IMR-90 (cell line): ENCODE measurements at regions not wholly inside any gene's neighbourhood (a gene's known extent, or its start where the extent isn't known, plus 50 kb on each side); places are given as distances from the start of the nearest gene placed in this dataset.

Experiments
- ATAC-seq: fragments of 200-7000 bp; cut with Tn5 transposase; 2 replicates; pipeline ENCODE4 v1.9.1; 2020; ENCODE audit warnings: low read depth, mild to moderate bottlenecking, moderate library complexity
- BruUV-seq: library from RNA; stranded (reverse); fragments of 400-500 nt; replicated peaks from 2 replicates; lab custom pipeline; 2021; lab: Mats Ljungman, UMichigan
- CTCF ChIA-PET: fragments of 300-600 bp; formaldehyde crosslinking; extraction: SDS; loops from one replicate; lab custom pipeline; 2021; ENCODE audit warnings: antibody characterized with exemption; lab: Yijun Ruan, JAX
- POLR2A ChIA-PET: fragments of 300-600 bp; sonication (Branson Sonifier 250); formaldehyde crosslinking; loops from one replicate; lab custom pipeline; 2022; ENCODE audit warnings: antibody characterized with exemption; ENCODE audit not compliant: unreplicated experiment; lab: Charles Lee
- DNase-seq: peaks from one replicate; pipeline ENCODE4 v3.0.0; 2013
- H2AFZ ChIP-seq: replicated peaks from 2 replicates; pipeline ENCODE3; 2013; ENCODE audit warnings: low read length, mild to moderate bottlenecking; ENCODE audit not compliant: poor library complexity
- H2AK5ac ChIP-seq: 2 replicates; pipeline ENCODE4 v1.6.1; 2013; ENCODE audit warnings: low read depth, low read length, inconsistent platforms
- H2AK9ac ChIP-seq: replicated peaks from 2 replicates; pipeline ENCODE3; 2013; ENCODE audit warnings: mild to moderate bottlenecking, low read depth, low read length, moderate library complexity; ENCODE audit not compliant: poor library complexity
- H2BK120ac ChIP-seq: 2 replicates; pipeline ENCODE4 v1.6.1; 2013; ENCODE audit warnings: low read depth, low read length, inconsistent platforms
- H2BK15ac ChIP-seq: 3 replicates; pipeline ENCODE4 v1.6.1; 2013; ENCODE audit warnings: low read depth, low read length, inconsistent platforms
- H2BK20ac ChIP-seq: 2 replicates; pipeline ENCODE4 v1.6.1; 2013; ENCODE audit warnings: low read depth, mild to moderate bottlenecking, inconsistent platforms, low read length, moderate library complexity
- H2BK5ac ChIP-seq: 2 replicates; pipeline ENCODE4 v1.6.1; 2013; ENCODE audit warnings: mild to moderate bottlenecking, low read depth, low read length, inconsistent platforms; ENCODE audit not compliant: poor library complexity, severe bottlenecking
- H3K14ac ChIP-seq: replicated peaks from 2 replicates; pipeline ENCODE4 v1.6.1; 2013; ENCODE audit warnings: low read depth, low read length, inconsistent platforms
- H3K18ac ChIP-seq: 2 replicates; pipeline ENCODE4 v1.6.1; 2013; ENCODE audit warnings: low read depth, low read length, control low read depth
- H3K23ac ChIP-seq: 2 replicates; pipeline ENCODE4 v1.6.1; 2013; ENCODE audit warnings: low read depth, low read length, inconsistent platforms
- H3K27ac ChIP-seq: 2 replicates; pipeline ENCODE4 v1.5.1; 2013; ENCODE audit warnings: mild to moderate bottlenecking, control low read depth, low read length; ENCODE audit not compliant: insufficient read depth
- H3K27me3 ChIP-seq: 2 replicates; pipeline ENCODE4 v1.6.1; 2013; ENCODE audit warnings: low read length; ENCODE audit not compliant: control insufficient read depth, insufficient read depth
- H3K36me3 ChIP-seq: 2 replicates; pipeline ENCODE4 v1.6.1; 2013; ENCODE audit warnings: low read length, mixed read lengths; ENCODE audit not compliant: control insufficient read depth, insufficient read depth
- H3K4ac ChIP-seq: 2 replicates; pipeline ENCODE4 v1.6.1; 2013; ENCODE audit warnings: low read depth, low read length, inconsistent platforms
- H3K4me1 ChIP-seq: 2 replicates; pipeline ENCODE4 v1.6.1; 2013; ENCODE audit warnings: low read length, mixed read lengths; ENCODE audit not compliant: control insufficient read depth, insufficient read depth
- H3K4me2 ChIP-seq: 2 replicates; pipeline ENCODE4 v1.6.1; 2013; ENCODE audit warnings: low read depth, mild to moderate bottlenecking, control low read depth, low read length, moderate library complexity
- H3K4me3 ChIP-seq: 2 replicates; pipeline ENCODE4 v1.5.1; 2013; ENCODE audit warnings: low read depth, mild to moderate bottlenecking, control low read depth, low read length, moderate library complexity; ENCODE audit not compliant: insufficient read depth
- H3K56ac ChIP-seq: 2 replicates; pipeline ENCODE4 v1.6.1; 2013; ENCODE audit warnings: low read length, inconsistent platforms; ENCODE audit not compliant: insufficient read depth; ENCODE audit errors: extremely low read depth
- H3K79me1 ChIP-seq, 2 experiments: 2 replicates each; pipeline ENCODE4 v1.6.1; 2013; ENCODE audit warnings: low read length in 2 of 2, inconsistent platforms in 1 of 2, low read depth in 1 of 2
- H3K9ac ChIP-seq: 2 replicates; pipeline ENCODE4 v1.6.1; 2013; ENCODE audit warnings: low read depth, low read length, control low read depth
- H3K9me1 ChIP-seq: 2 replicates; pipeline ENCODE4 v1.6.1; 2013; ENCODE audit warnings: low read length, inconsistent platforms; ENCODE audit not compliant: insufficient read depth
- H3K9me3 ChIP-seq: 2 replicates; pipeline ENCODE4 v1.6.1; 2013; ENCODE audit warnings: low read length; ENCODE audit not compliant: control insufficient read depth, insufficient read depth
- H4K20me1 ChIP-seq: 2 replicates; pipeline ENCODE4 v1.6.1; 2013; ENCODE audit warnings: low read length, inconsistent platforms; ENCODE audit not compliant: insufficient read depth
- H4K5ac ChIP-seq: 2 replicates; pipeline ENCODE4 v1.6.1; 2013; ENCODE audit warnings: mild to moderate bottlenecking, low read depth, low read length, control low read depth
- H4K8ac ChIP-seq, 2 experiments: 2 replicates each; pipeline ENCODE4 v1.6.1; 2013; ENCODE audit warnings: low read depth in 2 of 2, low read length in 2 of 2, control low read depth in 1 of 2, inconsistent platforms in 1 of 2
- H4K91ac ChIP-seq: 2 replicates; pipeline ENCODE4 v1.6.1; 2013; ENCODE audit warnings: low read depth, low read length, inconsistent platforms; ENCODE audit not compliant: insufficient read depth
- CEBPB ChIP-seq: IDR thresholded peaks from 2 replicates; pipeline ENCODE4 v1.6.1; 2012; ENCODE audit warnings: low read depth, low read length, improper control_type of control experiment
- CHD1 ChIP-seq: IDR thresholded peaks from 2 replicates; pipeline ENCODE4 v1.6.1; 2012; ENCODE audit warnings: low read depth, low read length, improper control_type of control experiment
- MAFK ChIP-seq: IDR thresholded peaks from 2 replicates; pipeline ENCODE4 v1.6.1; 2012; ENCODE audit warnings: low read depth, low read length, improper control_type of control experiment
- MAZ ChIP-seq: IDR thresholded peaks from 2 replicates; pipeline ENCODE4 v1.6.1; 2012; ENCODE audit warnings: low read depth, mild to moderate bottlenecking, low read length, improper control_type of control experiment, moderate library complexity, borderline replicate concordance
- MXI1 ChIP-seq: IDR thresholded peaks from 2 replicates; pipeline ENCODE4 v1.6.1; 2012; ENCODE audit warnings: low read depth, mild to moderate bottlenecking, low read length, moderate library complexity, borderline replicate concordance
- NFE2L2 ChIP-seq: fragments of 150-350 bp; IDR thresholded peaks from 2 replicates; pipeline ENCODE4 v1.6.1; 2016; ENCODE audit warnings: low read depth, mild to moderate bottlenecking, low read length
- POLR2A ChIP-seq: IDR thresholded peaks from 2 replicates; pipeline ENCODE4 v1.6.1; 2012; ENCODE audit warnings: mild to moderate bottlenecking, low read depth, low read length
- RAD21 ChIP-seq: IDR thresholded peaks from 2 replicates; pipeline ENCODE4 v1.6.1; 2012; ENCODE audit warnings: low read length, improper control_type of control experiment
- RCOR1 ChIP-seq: IDR thresholded peaks from 2 replicates; pipeline ENCODE4 v1.6.1; 2012; ENCODE audit warnings: mild to moderate bottlenecking, low read length, improper control_type of control experiment; ENCODE audit not compliant: insufficient replicate concordance
- SMC3 ChIP-seq: fragments of 150-350 bp; IDR thresholded peaks from 2 replicates; pipeline ENCODE4 v1.6.1; 2016; ENCODE audit warnings: low read depth, mild to moderate bottlenecking, antibody characterized with exemption, low read length, moderate library complexity
- WGBS, 2 experiments: methylation state at CpG; one replicate each; pipeline versions ENCODE4 v1.1.5 to v1.1.7; 2013; ENCODE audit warnings: missing lambda C conversion rate in 2 of 2; ENCODE audit not compliant: insufficient read length in 1 of 2; ENCODE audit errors: extremely low coverage in 2 of 2; 5-methylcytosine and 5-hydroxymethylcytosine counted together
- dilution Hi-C: fragments of 300-500 bp; cut with HindIII; formaldehyde crosslinking; loops from one replicate; pipeline ENCODE4 v1.14.3; 2018; ENCODE audit warnings: low sequenced_read_pairs; ENCODE audit not compliant: unreplicated experiment
- in situ Hi-C: fragments of 300-500 bp; cut with MboI; formaldehyde crosslinking; loops from 3 replicates; pipeline ENCODE4 v1.14.3; 2019; ENCODE audit warnings: low sequenced_read_pairs, inconsistent platforms, mixed read lengths
- intact Hi-C: fragments of 100-400 bp; cut with micrococcal nuclease; formaldehyde crosslinking; loops from 2 replicates; pipeline ENCODE4 v1.10.0; 2022
- TF ChIP-seq, protein P1 (sequence below): fragments of 150-350 bp; IDR thresholded peaks from 2 replicates; pipeline ENCODE4 v1.6.1; 2017; ENCODE audit warnings: mild to moderate bottlenecking, antibody characterized with exemption, low read length, low read depth
- TF ChIP-seq, protein P2 (sequence below): fragments of 150-350 bp; IDR thresholded peaks from 2 replicates; pipeline ENCODE4 v1.6.1; 2016; ENCODE audit warnings: low read depth, mild to moderate bottlenecking, low read length, moderate library complexity, borderline replicate concordance

DNA sequence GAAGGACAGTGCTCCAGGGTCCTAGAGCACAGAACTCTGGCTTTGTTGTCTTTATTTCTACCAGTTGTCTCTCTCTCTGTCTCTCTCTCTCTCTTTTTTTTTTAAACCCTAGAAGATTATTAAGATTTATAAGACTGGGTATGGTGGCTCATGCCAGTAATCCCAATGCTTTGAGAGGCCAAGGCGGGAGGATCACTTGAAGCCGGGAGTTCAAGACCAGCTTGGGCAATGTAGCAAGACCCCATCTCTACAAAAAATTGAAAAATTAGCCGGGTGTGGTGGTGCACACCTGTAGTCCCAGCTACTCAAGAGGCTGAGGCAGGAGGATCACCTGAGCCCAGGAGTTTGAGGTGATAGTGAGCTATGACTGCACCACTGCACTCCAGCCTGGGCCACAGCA, 65.0 kb upstream of the ABL1 start:
- Histone ChIP-seq H3K4me3 (no peak overlapping the region), H4K8ac (no peak overlapping the region), H4K5ac (no peak overlapping the region), H2AK5ac (no peak overlapping the region), H4K91ac (no peak overlapping the region), H2BK120ac (no peak overlapping the region), H3K4me1 (peaks cover 22% of the 10 kb centered on the region), H4K20me1 (no peaks in the 10 kb centered on the region), H3K9me1 (peaks cover 19% of the 10 kb centered on the region), H3K23ac (no peak overlapping the region), H2BK5ac (no peak overlapping the region), H3K4me2 (no peak overlapping the region), H3K36me3 (no peaks in the 10 kb centered on the region), H3K9me3 (no peaks in the 10 kb centered on the region), H3K4ac (no peak overlapping the region), H3K18ac (no peak overlapping the region), H2AK9ac (no peak overlapping the region), H3K56ac (no peak overlapping the region), H2BK20ac (no peak overlapping the region), H3K14ac (no peak overlapping the region), H3K9ac (no peak overlapping the region), H3K79me1 (peaks cover 40 to 78% of the 10 kb centered on the region in 2 experiments), H2AFZ (no peak overlapping the region), H3K27me3 (no peaks in the 10 kb centered on the region), H3K27ac (no peak overlapping the region), H2BK15ac (no peak overlapping the region)
- in situ Hi-C loops (loop anchor here (10.0 kb wide), 1 partner anchor 65 kb away; the partner anchor contains the start of gene ABL1), dilution Hi-C loops (no loop called here), intact Hi-C loops (loop anchor here (5.0 kb wide), 1 partner anchor 227 kb away; no protein-coding TSS in a partner anchor)
- WGBS, 2 experiments = no CpG with 5 or more reads among the region's 3 CpGs
- POLR2A ChIA-PET = no interaction called here
- CTCF ChIA-PET = no interaction called here
- TF ChIP-seq RCOR1 (no peak), CHD1 (no peak), POLR2A (no peak), RAD21 (no peak), MXI1 (no peak), SMC3 (no peak), CEBPB (no peak), NFE2L2 (no peak), MAFK (no peak), MAZ (no peak)
- TF ChIP-seq, protein P1, sequence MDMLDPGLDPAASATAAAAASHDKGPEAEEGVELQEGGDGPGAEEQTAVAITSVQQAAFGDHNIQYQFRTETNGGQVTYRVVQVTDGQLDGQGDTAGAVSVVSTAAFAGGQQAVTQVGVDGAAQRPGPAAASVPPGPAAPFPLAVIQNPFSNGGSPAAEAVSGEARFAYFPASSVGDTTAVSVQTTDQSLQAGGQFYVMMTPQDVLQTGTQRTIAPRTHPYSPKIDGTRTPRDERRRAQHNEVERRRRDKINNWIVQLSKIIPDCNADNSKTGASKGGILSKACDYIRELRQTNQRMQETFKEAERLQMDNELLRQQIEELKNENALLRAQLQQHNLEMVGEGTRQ = no peak
- TF ChIP-seq, protein P2, sequence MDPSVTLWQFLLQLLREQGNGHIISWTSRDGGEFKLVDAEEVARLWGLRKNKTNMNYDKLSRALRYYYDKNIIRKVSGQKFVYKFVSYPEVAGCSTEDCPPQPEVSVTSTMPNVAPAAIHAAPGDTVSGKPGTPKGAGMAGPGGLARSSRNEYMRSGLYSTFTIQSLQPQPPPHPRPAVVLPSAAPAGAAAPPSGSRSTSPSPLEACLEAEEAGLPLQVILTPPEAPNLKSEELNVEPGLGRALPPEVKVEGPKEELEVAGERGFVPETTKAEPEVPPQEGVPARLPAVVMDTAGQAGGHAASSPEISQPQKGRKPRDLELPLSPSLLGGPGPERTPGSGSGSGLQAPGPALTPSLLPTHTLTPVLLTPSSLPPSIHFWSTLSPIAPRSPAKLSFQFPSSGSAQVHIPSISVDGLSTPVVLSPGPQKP = no peak
- DNase-seq (no peak), ATAC-seq (no peak)
- BruUV-seq = no TSS peak
